ENCODE measurements at regions not wholly inside any gene's neighbourhood (a gene's known extent, or its start where the extent isn't known, plus 50 kb on each side); places are given as distances from the start of the nearest gene placed in this dataset.

- no peak overlapping the region for H3K27ac ChIP-seq
- H3K36me3 ChIP-seq = no peaks in the 10 kb centered on the region
- H3K4me1 ChIP-seq = no peaks in the 10 kb centered on the region
- no peaks in the 10 kb centered on the region for H3K9me3 ChIP-seq
- H3K9ac ChIP-seq (ENCODE audit: low read depth in 2 of 2, low read length in 2 of 2) = no peak overlapping the region
- H3K4me3 ChIP-seq = no peak overlapping the region
- intact Hi-C loops (cut with DNase I) = no loop called here
- no peaks in the 10 kb centered on the region for H3K27me3 ChIP-seq
- no peak for TF ChIP-seq CTCF (IDR thresholded peaks at IDR 0.05)
- DNase-seq = no peak
Observed at GRCh38 chr16:63512910-63513309, 1476.7 kb upstream of the CDH8 start.

- no peaks in the 10 kb centered on the region for H3K4me1 ChIP-seq
- no peaks in the 10 kb centered on the region for H3K36me3 ChIP-seq
- intact Hi-C loops (cut with DNase I) = no loop called here
Observed at GRCh38 chr16:63497408-63497807, 1461.2 kb upstream of the CDH8 start.

GRCh38 chr16:63496282-63496681, 1460.0 kb upstream of the CDH8 start:
- H3K27ac ChIP-seq = no peak overlapping the region
- H3K36me3 ChIP-seq = no peaks in the 10 kb centered on the region
- intact Hi-C loops (cut with DNase I) = no loop called here
- no peak for TF ChIP-seq CTCF (IDR thresholded peaks at IDR 0.05)
- H3K9me3 ChIP-seq = no peaks in the 10 kb centered on the region
- H3K27me3 ChIP-seq = no peaks in the 10 kb centered on the region
- no peak for DNase-seq
- H3K9ac ChIP-seq (ENCODE audit: low read depth in 2 of 2, low read length in 2 of 2) = no peak overlapping the region
- H3K4me3 ChIP-seq = no peak overlapping the region
- no peaks in the 10 kb centered on the region for H3K4me1 ChIP-seq

More at GRCh38 chr16:63497408-63497807, 1461.2 kb upstream of the CDH8 start:
- no peaks in the 10 kb centered on the region for H3K9me3 ChIP-seq
- no peaks in the 10 kb centered on the region for H3K27me3 ChIP-seq
- no peak overlapping the region for H3K27ac ChIP-seq
- H3K4me3 ChIP-seq = no peak overlapping the region
- DNase-seq = no peak
- no peak for TF ChIP-seq CTCF (IDR thresholded peaks at IDR 0.05)
- no peak overlapping the region for H3K9ac ChIP-seq (ENCODE audit: low read depth in 2 of 2, low read length in 2 of 2)

GRCh38 chr16:63488955-63489354, 1452.7 kb upstream of the CDH8 start:
- no peak overlapping the region for H3K27ac ChIP-seq
- no peak overlapping the region for H3K4me3 ChIP-seq
- TF ChIP-seq CTCF (IDR thresholded peaks at IDR 0.05) = no peak
- no peaks in the 10 kb centered on the region for H3K36me3 ChIP-seq
- no peaks in the 10 kb centered on the region for H3K9me3 ChIP-seq
- H3K27me3 ChIP-seq = no peaks in the 10 kb centered on the region
- no peak overlapping the region for H3K9ac ChIP-seq (ENCODE audit: low read depth in 2 of 2, low read length in 2 of 2)
- H3K4me1 ChIP-seq = no peaks in the 10 kb centered on the region
- no peak for DNase-seq
- intact Hi-C loops (cut with DNase I) = no loop called here

- DNase-seq = no peak
- no peak overlapping the region for H3K27ac ChIP-seq
- no peak overlapping the region for H3K9ac ChIP-seq (ENCODE audit: low read depth in 2 of 2, low read length in 2 of 2)
- no peaks in the 10 kb centered on the region for H3K9me3 ChIP-seq
- H3K36me3 ChIP-seq = no peaks in the 10 kb centered on the region
- H3K4me1 ChIP-seq = no peaks in the 10 kb centered on the region
- TF ChIP-seq CTCF (IDR thresholded peaks at IDR 0.05) = no peak
- intact Hi-C loops (cut with DNase I) = no loop called here
- no peaks in the 10 kb centered on the region for H3K27me3 ChIP-seq
- H3K4me3 ChIP-seq = no peak overlapping the region
Observed at GRCh38 chr16:63481060-63481459, 1444.8 kb upstream of the CDH8 start.

GRCh38 chr16:63473725-63474124, 1437.5 kb upstream of the CDH8 start:
- Histone ChIP-seq H3K27ac (no peak overlapping the region), H3K9me3 (no peaks in the 10 kb centered on the region), H3K4me3 (no peak overlapping the region), H3K27me3 (no peaks in the 10 kb centered on the region), H3K9ac (ENCODE audit: low read depth in 2 of 2, low read length in 2 of 2) (no peak overlapping the region), H3K36me3 (no peaks in the 10 kb centered on the region), H3K4me1 (no peaks in the 10 kb centered on the region)
- intact Hi-C loops (cut with DNase I) = no loop called here
- DNase-seq = no peak
- no peak for TF ChIP-seq CTCF (IDR thresholded peaks at IDR 0.05)

Data from colonic mucosa (tissue), 4 donors.